IMR-90 (cell line): ENCODE measurements at regions not wholly inside any gene's neighbourhood (a gene's known extent, or its start where the extent isn't known, plus 50 kb on each side); places are given as distances from the start of the nearest gene placed in this dataset.

Experiments used
- CEBPB ChIP-seq: IDR thresholded peaks from 2 replicates; pipeline ENCODE4 v1.6.1; 2012; ENCODE audit warnings: low read depth, low read length, improper control_type of control experiment
- CTCF ChIP-seq: conservative IDR thresholded peaks from 2 replicates; pipeline ENCODE4 v1.5.1; 2012; ENCODE audit warnings: mild to moderate bottlenecking, low read depth, low read length, improper control_type of control experiment
- FOS ChIP-seq: fragments of 150-350 bp; IDR thresholded peaks from 2 replicates; pipeline ENCODE4 v1.6.1; 2016; ENCODE audit warnings: low read depth, low read length
- MAFK ChIP-seq: IDR thresholded peaks from 2 replicates; pipeline ENCODE4 v1.6.1; 2012; ENCODE audit warnings: low read depth, low read length, improper control_type of control experiment
- MAZ ChIP-seq: IDR thresholded peaks from 2 replicates; pipeline ENCODE4 v1.6.1; 2012; ENCODE audit warnings: low read depth, mild to moderate bottlenecking, low read length, improper control_type of control experiment, moderate library complexity, borderline replicate concordance
- MXI1 ChIP-seq: IDR thresholded peaks from 2 replicates; pipeline ENCODE4 v1.6.1; 2012; ENCODE audit warnings: low read depth, mild to moderate bottlenecking, low read length, moderate library complexity, borderline replicate concordance
- POLR2A ChIP-seq: IDR thresholded peaks from 2 replicates; pipeline ENCODE4 v1.6.1; 2012; ENCODE audit warnings: mild to moderate bottlenecking, low read depth, low read length
- RAD21 ChIP-seq: IDR thresholded peaks from 2 replicates; pipeline ENCODE4 v1.6.1; 2012; ENCODE audit warnings: low read length, improper control_type of control experiment
- SMC3 ChIP-seq: fragments of 150-350 bp; IDR thresholded peaks from 2 replicates; pipeline ENCODE4 v1.6.1; 2016; ENCODE audit warnings: low read depth, mild to moderate bottlenecking, antibody characterized with exemption, low read length, moderate library complexity

DNA sequence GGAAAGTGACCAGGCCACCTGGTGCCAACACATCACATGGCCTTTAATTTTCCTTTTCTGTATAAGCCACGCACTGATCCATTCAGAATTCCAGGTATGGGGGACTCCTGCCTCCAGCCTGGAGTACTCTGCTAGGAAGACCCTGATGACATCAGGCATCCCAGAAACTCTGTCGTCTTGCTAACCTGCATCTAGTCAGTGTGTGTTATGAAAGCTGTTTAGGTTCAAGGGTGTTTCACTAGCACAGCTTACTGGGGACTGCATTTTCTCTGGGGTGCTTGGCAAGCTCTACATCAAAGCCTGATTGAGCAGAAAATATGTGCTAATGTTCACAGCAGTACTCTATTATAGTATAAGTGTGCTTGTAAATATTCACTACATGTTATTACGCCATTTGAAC lies 100.6 kb upstream of the MGMT start:
- no peak for TF ChIP-seq POLR2A
- TF ChIP-seq FOS = no peak
- TF ChIP-seq CTCF = no peak
- no peak for TF ChIP-seq CEBPB
- TF ChIP-seq MAFK = no peak
- no peak for TF ChIP-seq MAZ
- no peak for TF ChIP-seq RAD21
- no peak for TF ChIP-seq MXI1
- no peak for TF ChIP-seq SMC3
